HG03097 (cell line): ENCODE measurements at regions not wholly inside any gene's neighbourhood (a gene's known extent, or its start where the extent isn't known, plus 50 kb on each side); places are given as distances from the start of the nearest gene placed in this dataset.
"Not testable (repeated sequence)": the region's sequence is repeated elsewhere in the genome, so short reads cannot be mapped to it uniquely, and the experiment has no call there.

Experiments
- ATAC-seq: cut with Tn5 transposase; IDR thresholded peaks from one replicate; pipeline ENCODE4 v1.9.1; 2021; ENCODE audit not compliant: unreplicated experiment, low FRiP score

DNA sequence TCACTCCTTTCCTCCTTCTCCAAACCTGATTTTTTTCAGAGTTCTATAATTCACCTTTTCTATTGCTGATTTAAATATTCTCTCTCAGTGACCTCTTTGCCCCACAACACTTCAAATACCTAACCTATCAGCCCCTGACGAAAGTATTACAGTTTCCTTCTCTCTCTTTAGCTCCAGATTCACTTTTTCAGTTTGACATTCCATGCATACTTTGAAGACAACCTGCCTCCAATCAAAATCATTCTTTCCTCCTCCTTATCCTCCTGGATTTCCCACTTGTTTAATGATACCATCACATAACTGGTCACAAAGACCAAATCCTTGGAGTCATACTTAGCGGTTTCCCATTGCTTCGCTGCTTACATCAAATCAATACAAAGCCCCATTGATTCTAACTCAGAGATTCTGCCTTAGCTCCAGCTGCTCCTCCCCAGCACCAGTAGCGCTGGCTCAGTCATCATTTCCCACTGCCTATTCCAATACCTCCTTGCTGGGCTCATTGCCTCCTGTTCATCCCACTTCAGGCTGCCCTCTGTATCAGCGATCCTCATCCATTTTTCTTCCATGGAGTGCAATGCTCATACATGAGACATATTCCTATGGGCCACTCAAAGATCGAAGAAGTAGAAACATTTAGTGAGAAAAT is 240.1 kb downstream of the ZNF92 start:
- ATAC-seq: not testable (repeated sequence)

DNA sequence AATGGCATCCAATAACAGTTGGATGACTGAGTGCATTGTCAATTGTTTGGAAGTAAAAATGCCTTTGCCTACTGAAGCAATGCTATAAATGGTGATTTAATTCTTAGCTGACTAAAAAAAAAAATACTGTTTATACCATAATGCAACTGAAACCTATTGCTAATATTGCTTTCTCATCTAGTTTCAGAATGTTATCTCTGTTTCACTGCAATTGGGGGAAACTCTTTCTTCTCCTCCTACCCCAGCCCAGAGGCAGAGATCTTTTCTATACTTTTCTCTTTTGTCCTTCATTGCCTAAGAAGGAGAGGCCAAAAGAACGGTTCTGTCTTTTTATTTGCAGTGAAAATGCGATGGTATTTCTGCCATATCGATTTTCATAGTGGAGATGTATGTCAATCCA is 242.5 kb downstream of the ZNF92 start:
- ATAC-seq: not testable (repeated sequence)

DNA sequence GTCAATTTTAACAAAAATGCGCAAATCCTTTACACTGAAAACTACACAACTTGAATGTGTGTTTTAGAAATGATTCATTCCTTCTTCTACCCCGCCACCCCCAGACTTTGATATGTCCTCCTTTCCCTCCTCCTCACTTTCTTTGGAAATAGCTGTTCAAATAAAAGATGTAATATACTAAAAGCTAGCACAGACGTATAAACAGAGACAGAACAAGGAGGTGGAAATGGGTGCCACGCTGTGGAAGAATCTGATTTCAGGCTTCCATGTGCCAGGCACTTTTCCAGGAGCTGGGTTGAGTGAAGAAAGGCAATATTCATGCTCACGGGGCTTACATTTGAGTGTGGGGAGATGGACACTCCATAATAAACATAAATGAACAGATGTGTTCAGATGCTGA is 246.6 kb downstream of the ZNF92 start:
- ATAC-seq: not testable (repeated sequence)

DNA sequence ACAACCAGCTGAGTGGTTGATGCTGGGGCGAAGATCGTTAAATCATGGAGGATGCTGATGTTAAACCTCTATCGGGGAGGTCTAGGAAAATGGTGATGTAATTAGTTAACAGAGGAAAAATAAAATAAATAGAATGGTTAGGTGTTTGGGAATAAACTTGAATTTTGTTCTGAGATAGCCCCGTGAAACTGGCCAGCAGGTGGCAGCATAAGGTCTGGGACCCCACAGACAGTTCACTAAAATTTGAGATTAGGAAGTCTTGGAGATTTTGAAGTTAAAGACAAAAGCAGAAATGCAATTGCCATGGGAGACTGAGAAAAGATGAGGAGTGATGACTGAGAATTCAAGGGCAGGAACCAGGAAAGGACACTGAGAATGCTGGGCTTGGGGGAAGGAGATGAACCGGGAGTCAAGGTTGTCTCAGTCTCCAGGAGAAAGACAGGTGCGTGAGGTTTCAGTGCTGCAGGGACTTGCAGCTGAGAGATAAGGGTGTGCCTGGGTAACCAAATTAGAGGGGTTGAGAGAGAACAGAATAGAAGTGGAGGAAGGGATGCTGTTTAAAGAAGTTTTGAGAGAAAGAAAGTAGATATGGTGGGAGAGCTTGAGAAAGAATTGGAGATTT is 248.0 kb downstream of the ZNF92 start:
- ATAC-seq: not testable (repeated sequence)

DNA sequence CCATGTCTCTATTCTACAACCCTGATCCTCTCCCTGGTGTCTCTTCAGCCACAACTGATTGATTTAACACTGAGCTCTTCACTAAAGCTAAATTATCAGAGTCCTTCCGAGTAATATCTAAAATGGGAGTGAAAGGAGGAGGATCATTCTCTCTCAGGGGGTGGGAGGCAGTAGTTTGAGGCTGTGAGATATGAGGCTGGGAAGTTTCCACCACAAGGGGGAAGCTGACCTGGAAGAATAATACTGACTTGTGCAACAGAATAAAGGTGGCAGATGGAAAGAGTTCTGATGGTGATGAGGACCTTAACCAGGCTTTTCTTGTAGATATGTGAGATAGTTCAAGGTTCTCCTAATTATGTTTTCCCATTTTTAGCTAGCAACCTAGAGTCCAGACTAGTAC is 241.6 kb upstream of the VKORC1L1 start:
- ATAC-seq: not testable (repeated sequence)

DNA sequence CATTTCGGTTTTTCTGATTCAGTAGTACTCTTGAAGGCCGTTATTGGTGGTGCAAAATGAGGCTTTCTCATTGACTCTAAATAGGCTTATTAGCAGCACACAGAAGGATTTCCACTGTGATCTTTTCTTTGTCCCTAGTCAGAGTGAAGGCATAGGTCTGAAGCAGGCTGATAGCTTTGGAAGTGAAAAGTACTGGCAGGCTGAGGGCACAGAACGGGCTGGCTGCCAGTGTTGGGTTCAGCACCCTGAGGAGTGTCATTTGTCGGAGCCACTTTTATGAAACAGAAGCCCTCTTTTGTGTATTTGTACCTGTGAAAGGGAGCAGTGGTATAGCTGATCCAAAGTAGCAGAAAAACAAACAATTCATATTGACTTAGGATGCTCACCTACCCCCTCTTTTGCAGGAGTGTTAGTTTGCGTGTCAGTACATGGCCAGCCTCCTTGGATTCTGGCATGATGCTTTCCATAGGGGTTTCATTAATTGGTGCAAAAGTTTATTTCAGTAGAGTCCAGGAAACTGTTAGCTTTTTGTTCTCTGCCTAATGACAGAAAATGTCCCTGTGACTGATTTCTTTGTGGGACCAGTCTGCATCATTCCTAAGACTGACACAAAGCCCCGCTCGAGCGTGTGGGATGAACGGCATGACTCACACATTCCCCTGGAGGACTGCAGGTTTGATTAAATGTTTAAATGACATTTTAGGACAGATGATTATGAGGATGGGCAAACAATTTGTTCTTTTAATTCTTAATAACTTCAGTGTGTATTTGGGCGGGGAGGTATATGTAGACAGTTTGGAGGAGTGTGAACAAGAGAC is 239.1 kb upstream of the VKORC1L1 start:
- not testable (repeated sequence) for ATAC-seq

DNA sequence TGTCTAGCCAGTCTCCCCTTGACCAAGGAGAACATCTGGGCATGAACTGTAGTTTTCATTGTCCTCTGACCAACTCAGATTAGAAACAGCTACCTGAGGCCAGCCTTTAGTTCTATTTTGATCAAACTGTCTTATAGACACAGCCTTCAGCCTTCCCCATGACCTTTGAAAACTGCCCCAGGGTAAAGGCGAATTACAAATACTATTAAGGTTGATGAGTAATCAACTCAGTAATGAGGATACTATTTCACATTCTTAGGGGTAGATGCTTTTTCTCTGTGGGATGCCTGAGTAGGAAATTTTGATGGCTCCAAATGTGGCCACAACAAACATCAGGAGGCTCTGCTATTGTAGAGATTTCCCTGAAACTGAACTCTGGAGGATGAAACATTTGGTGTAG is 234.0 kb upstream of the VKORC1L1 start:
- ATAC-seq: not testable (repeated sequence)

DNA sequence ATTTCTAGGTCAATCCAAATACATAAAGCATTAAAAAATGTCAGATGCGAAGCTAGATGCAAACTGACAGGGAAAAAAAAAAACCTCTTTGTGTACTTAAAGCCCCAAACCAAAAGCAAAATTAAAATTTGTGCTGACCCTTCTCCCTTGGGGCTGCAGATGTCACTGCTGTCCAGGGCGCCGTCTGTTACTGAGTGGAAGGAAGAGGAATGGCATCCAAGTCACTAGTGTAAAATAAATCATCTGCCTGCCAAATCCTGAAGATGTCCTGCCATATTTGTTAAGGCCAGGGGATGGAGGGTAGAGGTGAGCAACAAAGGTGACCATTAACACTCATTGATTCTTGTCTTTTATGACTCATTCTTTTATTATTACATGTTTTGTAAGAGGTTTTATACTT is 233.2 kb upstream of the VKORC1L1 start:
- not testable (repeated sequence) for ATAC-seq

DNA sequence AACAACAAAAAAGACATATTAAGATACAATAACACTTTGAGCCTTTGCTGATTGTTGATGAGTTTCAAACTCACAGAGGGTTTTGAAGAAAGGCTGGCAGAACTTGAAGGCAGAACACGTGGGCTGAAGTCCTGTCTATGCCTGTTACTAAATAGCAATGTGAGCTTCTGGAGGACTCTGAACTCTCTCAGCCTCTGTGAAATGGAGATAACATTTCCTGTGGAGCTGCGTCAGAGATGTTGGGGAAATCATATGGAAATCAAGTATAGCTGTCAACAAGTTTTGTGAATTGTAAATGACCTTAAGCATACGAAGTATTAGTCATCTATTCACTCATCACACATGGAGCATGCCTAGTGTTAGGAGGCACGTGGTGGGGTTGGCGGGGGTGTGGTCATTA is 229.4 kb upstream of the VKORC1L1 start:
- ATAC-seq: not testable (repeated sequence)

DNA sequence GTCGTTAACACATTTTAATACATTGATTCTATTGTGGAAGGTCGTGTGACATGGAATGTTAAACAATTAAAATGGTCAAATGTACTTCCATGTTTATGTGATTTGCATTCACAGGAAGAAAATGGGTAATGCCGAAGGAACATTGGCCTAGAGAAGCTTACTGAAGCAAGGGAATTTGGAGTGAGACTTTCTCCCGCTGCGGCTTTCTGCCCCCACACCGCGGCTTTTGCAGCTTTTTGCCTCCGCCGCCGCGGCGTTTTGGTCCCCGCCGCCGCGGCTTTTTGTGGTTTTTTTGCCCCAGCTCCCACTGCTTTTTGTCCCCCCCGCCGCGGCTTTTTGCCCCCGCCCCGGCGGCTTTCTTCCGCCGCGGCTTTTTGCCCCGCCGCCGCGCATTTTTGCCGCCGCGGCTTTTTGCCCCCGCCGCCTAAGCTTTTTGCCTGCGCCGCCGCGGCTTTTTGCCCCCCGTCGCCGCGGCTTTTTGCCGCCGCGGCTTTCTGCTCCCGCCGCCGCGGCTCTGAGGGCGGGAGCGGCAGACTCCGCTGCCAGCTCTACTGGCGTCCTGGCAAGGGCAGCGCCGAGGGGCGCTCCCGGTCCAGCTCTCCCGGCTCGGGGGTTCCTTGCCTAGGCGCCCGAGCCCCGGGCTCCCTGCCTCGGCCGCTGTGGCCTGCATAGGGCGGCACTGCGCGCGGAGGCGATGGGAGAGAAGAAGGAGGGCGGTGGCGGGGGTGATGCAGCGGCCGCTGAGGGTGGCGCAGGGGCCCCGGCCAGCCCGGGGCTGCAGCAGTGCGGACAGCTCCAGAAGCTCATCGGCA is 225.5 kb upstream of the VKORC1L1 start:
- not testable (repeated sequence) for ATAC-seq

DNA sequence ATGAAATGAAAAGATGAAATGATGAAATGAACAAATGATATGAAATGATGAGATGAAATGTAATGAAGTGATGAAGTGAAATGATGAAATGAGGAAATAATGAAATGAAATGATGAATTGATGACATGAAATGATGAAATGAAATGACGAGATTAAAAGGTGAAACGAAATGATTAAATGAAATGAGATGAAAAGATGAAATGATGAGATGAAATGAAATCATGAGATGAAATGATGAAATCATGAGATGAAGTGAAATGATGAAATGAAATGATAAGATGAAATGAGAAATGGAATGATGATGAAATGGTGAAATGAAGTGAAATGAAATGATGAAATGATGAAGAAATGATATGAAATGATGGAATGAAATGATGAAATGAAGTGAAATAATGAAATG is 221.7 kb upstream of the VKORC1L1 start:
- ATAC-seq: not testable (repeated sequence)

DNA sequence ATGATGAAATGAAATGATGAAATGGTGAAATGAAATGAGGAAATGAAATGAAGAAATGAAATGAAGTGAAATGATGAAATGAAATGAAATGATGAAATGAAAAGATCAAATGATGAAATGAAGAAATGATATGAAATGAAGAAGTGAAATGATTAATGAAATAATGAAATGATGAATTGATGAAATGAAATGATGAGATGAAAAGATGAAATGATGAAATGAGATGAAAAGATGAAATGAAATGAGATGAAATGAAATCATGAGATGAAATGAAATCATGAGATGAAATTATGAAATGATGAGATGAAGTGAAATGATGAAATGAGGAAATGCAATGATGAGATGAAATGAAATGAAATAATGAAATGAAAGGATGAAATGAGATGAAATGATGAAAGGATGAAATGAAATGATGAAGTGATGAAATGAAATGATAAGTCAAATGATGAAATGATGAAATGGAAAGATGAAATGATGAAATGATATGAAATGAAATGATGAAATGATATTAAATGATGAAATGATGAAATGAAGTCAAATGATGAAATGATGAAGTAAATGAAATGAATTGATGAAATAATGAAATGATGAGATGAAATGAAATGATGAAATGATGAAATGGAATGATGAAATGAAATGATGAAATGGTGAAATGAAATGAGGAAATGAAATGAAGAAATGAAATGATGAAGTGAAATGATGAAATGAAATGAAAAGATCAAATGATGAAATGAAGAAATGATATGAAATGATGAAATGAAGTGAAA is 220.9 kb upstream of the VKORC1L1 start:
- not testable (repeated sequence) for ATAC-seq

DNA sequence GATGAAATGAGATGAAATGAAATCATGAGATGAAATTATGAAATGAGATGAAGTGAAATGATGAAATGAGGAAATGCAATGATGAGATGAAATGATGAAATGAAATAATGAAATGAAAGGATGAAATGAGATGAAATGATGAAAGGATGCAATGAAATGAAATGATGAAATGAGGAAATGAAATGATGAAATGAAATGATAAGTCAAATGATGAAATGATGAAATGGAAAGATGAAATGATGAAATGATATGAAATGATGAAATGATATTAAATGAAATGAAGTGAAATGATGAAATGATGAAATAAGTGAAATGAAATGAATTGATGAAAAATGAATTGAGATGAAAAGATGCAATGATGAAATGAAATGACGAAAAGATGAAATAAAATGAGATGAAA is 220.2 kb upstream of the VKORC1L1 start:
- not testable (repeated sequence) for ATAC-seq

DNA sequence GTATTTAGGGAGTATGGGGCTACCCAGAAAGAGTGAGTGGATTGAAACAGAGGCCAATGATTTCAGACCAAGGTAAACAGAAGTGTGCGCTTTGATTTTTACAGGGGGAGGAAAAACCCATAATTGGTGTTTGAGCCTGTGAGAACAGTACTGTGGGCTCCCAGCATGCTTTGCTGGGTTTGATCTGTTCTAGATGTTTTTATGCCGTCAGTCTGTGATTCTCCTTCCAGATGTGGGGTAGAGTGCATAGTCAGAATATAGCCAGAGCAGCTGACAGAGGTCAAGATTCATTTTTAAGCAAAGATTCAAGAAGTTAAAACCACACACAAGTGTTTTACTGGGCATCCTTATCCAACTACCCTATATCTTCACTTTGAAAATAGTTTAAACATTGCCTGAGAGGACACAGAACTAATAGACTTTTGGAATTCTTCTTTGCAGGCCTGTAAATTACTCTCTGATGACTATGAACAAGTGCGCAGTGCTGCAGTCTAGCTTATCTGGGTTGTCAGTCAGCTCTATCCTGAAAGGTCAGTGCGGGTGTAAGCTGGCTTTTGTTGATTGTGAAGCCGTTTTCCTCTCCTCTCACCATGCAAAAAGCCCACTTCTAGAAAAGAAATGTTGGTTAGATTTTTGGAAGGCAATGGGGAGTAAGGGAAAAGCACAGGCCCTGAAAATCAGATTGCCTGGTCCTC is 216.2 kb upstream of the VKORC1L1 start:
- not testable (repeated sequence) for ATAC-seq

DNA sequence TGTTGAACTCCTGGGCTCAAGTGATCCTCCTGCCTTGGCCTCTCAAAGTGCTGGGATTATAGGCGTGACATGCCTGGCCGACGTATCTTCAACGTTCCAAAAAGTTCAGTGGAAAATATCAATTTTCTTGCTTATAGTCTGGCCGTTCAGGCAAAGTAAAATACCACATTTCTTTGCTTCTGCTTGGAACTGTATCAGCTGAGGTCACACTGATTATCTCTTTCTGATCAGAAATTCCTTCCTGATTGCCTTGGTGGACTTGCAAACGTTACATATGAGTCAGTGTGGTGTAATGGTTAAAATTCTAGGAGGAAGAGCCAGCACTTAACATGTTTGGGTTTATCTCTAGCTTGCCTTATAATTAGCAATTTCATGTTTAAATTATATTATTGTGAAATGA is 189.5 kb upstream of the VKORC1L1 start:
- not testable (repeated sequence) for ATAC-seq

DNA sequence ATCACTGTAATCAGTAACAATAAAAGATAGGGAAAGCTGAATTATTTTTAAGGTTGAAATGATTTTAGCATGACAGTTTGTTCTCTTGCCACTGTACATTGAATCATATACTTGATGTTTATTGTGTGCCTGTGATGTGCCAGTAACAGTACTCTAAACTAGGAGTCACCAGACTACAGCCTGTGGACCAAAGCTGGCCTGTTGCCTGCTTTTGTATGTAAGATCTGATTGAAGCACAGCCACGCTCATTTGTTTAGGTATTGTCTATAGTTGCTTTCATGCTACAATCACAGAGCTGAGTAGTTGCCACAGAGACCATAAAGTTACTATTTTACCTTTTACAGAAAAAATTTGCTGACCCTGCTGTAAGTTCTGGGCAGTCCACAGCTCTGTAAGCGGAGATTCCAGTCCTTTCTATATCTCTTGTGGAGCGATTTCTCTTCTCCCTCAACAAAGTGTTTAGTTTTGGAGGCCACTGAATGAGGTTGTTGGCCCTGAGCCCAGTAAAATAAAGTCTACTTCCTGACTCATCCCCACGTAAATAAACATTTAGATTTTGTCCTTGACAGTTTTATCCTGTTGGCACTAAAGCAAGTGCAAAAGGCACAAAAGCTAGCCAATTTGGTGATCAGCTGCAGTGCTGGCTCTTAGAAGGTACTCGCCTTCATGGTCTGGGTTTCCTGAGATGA is 173.7 kb upstream of the VKORC1L1 start:
- ATAC-seq: not testable (repeated sequence)

DNA sequence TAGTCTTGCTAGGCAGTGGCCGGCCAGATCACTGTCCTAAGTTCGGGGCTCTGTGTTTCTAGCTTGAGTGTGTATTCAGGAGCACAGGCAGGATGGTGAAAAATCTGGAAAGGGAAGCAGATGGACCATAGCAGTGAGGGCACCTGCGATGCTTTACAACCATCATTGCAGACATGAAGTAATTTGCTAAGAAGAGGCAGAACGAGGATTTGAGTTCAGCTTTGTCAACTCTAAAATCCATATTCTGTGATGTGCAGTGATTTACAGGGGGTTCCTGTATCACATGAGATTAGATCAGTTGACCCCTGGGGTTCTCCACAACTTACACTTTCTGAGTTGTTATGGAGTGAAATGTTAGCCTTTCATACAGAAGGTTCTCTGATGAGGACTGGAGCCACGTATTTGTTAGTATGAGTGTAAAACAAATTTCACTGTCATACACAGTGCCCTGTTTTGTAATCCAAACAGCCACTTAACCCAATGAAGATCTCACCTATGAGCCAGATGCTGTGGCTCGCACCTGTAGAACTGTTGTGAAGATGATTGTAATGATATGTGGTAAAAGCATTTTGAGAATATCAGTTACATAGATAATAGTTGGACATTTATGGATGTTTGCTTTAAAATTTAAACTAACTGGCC is 173.0 kb upstream of the VKORC1L1 start:
- not testable (repeated sequence) for ATAC-seq

DNA sequence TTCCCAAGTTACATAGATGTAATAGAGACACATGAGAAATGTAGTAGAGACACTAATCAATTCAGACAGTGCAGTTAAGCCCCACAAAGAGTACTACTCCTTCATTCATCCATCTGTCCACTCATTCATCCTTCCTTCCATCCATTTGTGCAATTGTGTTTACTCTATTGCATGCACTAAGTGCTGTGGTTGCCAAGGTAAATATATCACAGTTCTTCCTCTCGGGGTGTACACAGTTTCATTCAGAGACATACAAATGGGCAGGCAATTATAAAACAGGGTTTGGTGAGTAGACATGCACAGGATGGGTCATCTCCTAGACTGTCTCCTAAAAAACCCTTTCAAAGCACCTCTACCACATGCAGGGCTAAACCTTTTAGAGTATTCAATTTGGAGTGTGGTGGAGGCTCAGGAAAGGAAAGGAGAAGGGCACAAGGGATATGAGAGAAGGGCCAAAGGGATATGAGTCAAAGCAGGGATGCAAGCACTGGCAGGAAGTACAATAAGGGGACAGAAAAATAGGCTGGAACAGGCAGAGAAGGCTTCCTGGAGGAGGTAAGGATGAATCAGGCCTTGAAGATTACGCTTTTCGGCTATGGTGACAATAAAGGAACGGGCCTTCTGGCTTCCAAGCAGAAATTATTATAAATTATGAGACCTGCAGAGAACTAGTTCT is 153.6 kb upstream of the VKORC1L1 start:
- ATAC-seq: not testable (repeated sequence)
